HCT116 (cell line): ENCODE measurements at regions not wholly inside any gene's neighbourhood (a gene's known extent, or its start where the extent isn't known, plus 50 kb on each side); places are given as distances from the start of the nearest gene placed in this dataset.

Experiments
- ATAC-seq: fragments of 200-7000 bp; cut with Tn5 transposase; 2 replicates; pipeline ENCODE4 v1.9.1; 2020; ENCODE audit warnings: mild to moderate bottlenecking, moderate library complexity
- BruUV-seq: library from RNA; stranded (reverse); fragments of 400-500 nt; replicated peaks from 2 replicates; lab custom pipeline; 2021; lab: Mats Ljungman, UMichigan
- CTCF ChIA-PET: fragments of 300-600 bp; sonication (Branson Sonifier 250); formaldehyde crosslinking; loops from one replicate; lab custom pipeline; 2021; ENCODE audit warnings: antibody characterized with exemption; lab: Charles Lee
- POLR2A ChIA-PET: fragments of 300-600, 350-600 bp; sonication (Branson Sonifier 250); formaldehyde crosslinking; loops from one replicate; lab custom pipeline; 2021; ENCODE audit warnings: antibody characterized with exemption; lab: Charles Lee
- RAD21 ChIA-PET, 2 experiments: fragments of 300-600 bp; sonication (Branson Sonifier 250); formaldehyde crosslinking; loops; one replicate each; lab custom pipeline; 2023; ENCODE audit warnings: low total read pairs in 2 of 2; ENCODE audit not compliant: uncharacterized antibody in 2 of 2, unreplicated experiment in 2 of 2, low non-redundant PET in 1 of 2; lab: Charles Lee
- DNase-seq: peaks from one replicate; pipeline ENCODE4 v3.0.0-alpha.2; 2010; ENCODE audit warnings: low read depth, low spot score
- H2AFZ ChIP-seq: fragments of 200-600 bp; shearing (Covaris generic), sonication (generic); 2 replicates; pipeline ENCODE4 v1.6.1; 2017; ENCODE audit warnings: low read depth, mixed run types, mixed read lengths, antibody characterized with exemption, low read length; ENCODE audit not compliant: poor library complexity, severe bottlenecking
- H3K27ac ChIP-seq: 2 replicates; pipeline ENCODE4 v1.5.1; 2012; ENCODE audit warnings: low read depth, low read length
- H3K27me3 ChIP-seq: fragments of 200-600 bp; sonication (generic); 2 replicates; pipeline ENCODE4 v1.6.1; 2016; ENCODE audit warnings: mixed run types, low read length, mixed read lengths; ENCODE audit not compliant: insufficient read depth
- H3K36me3 ChIP-seq, 2 experiments: fragments of 200-500 bp in 1 of 2; fragments of 200-600 bp in 1 of 2; sonication (Bioruptor generic) in 1 of 2; sonication (generic) in 1 of 2; 2 replicates each; pipeline versions ENCODE4 v1.5.1 to v1.6.1; 2014 to 2016; ENCODE audit warnings: low read length in 2 of 2, inconsistent platforms in 1 of 2, mixed read lengths in 1 of 2, mixed run types in 1 of 2; ENCODE audit not compliant: insufficient read depth in 2 of 2, control insufficient read depth in 1 of 2
- H3K4me1 ChIP-seq, 2 experiments: fragments of 200-600 bp in 1 of 2; sonication (generic) in 1 of 2; 2 replicates each; pipeline versions ENCODE4 v1.5.1 to v1.6.1; 2012 to 2017; ENCODE audit warnings: low read length in 2 of 2, inconsistent platforms in 1 of 2, mild to moderate bottlenecking in 1 of 2, mixed read lengths in 1 of 2, mixed run types in 1 of 2, moderate library complexity in 1 of 2; ENCODE audit not compliant: insufficient read depth in 2 of 2, control insufficient read depth in 1 of 2
- H3K4me2 ChIP-seq: fragments of 200-600 bp; sonication (generic); 2 replicates; pipeline ENCODE4 v1.6.1; 2017; ENCODE audit warnings: mixed run types, low read length, mixed read lengths
- H3K4me3 ChIP-seq, 2 experiments: fragments of 200-600 bp in 1 of 2; sonication (generic) in 1 of 2; replicated peaks in 1 of 2; 2 replicates each; pipeline ENCODE4 v1.5.1; 2011 to 2016; ENCODE audit warnings: low read length in 2 of 2, control low read depth in 1 of 2, low read depth in 1 of 2, mild to moderate bottlenecking in 1 of 2, mixed read lengths in 1 of 2, mixed run types in 1 of 2
- H3K79me2 ChIP-seq: fragments of 200-600 bp; sonication (generic); 2 replicates; pipeline ENCODE4 v1.6.1; 2017; ENCODE audit warnings: mild to moderate bottlenecking, mixed run types, low read length, moderate library complexity, mixed read lengths; ENCODE audit not compliant: insufficient read depth
- H3K9ac ChIP-seq: fragments of 200-600 bp; sonication (generic); 2 replicates; pipeline ENCODE4 v1.6.1; 2016; ENCODE audit warnings: low read length, mixed read lengths
- H3K9me2 ChIP-seq: fragments of 200-600 bp; sonication (generic), shearing (Covaris generic); 2 replicates; pipeline ENCODE4 v1.6.1; 2017; ENCODE audit warnings: mixed run types, mild to moderate bottlenecking, moderate library complexity; ENCODE audit not compliant: insufficient read depth
- H3K9me3 ChIP-seq, 2 experiments: fragments of 200-500 bp in 1 of 2; fragments of 200-600 bp in 1 of 2; sonication (Bioruptor generic) in 1 of 2; sonication (generic) in 1 of 2; 2 replicates each; pipeline ENCODE4 v1.6.1; 2014 to 2017; ENCODE audit warnings: low read length in 2 of 2, mixed read lengths in 2 of 2, inconsistent platforms in 1 of 2, low read depth in 1 of 2, mild to moderate bottlenecking in 1 of 2, mixed run types in 1 of 2, moderate library complexity in 1 of 2; ENCODE audit not compliant: control insufficient read depth in 1 of 2, insufficient read depth in 1 of 2
- H4K20me1 ChIP-seq: fragments of 200-600 bp; sonication (generic), shearing (Covaris generic); 2 replicates; pipeline ENCODE4 v1.6.1; 2017; ENCODE audit warnings: mixed run types, mild to moderate bottlenecking, moderate library complexity; ENCODE audit not compliant: insufficient read depth
- CEBPB ChIP-seq: IDR thresholded peaks from 2 replicates; pipeline ENCODE4 v1.6.1; 2012; ENCODE audit warnings: low read depth
- EGR1 ChIP-seq: IDR thresholded peaks from 2 replicates; pipeline ENCODE4 v1.6.1; 2012; ENCODE audit warnings: low read depth
- ELF1 ChIP-seq: IDR thresholded peaks from 2 replicates; pipeline ENCODE4 v1.6.1; 2012; ENCODE audit warnings: low read depth, borderline replicate concordance
- EZH2 ChIP-seq: fragments of 200-600 bp; sonication (generic); IDR thresholded peaks from 2 replicates; pipeline ENCODE4 v1.6.1; 2017; ENCODE audit warnings: antibody characterized with exemption, mixed run types
- EZH2phosphoT487 ChIP-seq: fragments of 200-600 bp; IDR thresholded peaks from 2 replicates; pipeline ENCODE4 v1.6.1; 2018; ENCODE audit warnings: antibody characterized with exemption, borderline replicate concordance
- FOSL1 ChIP-seq: IDR thresholded peaks from 2 replicates; pipeline ENCODE4 v1.6.1; 2012; ENCODE audit warnings: low read depth
- JUND ChIP-seq: IDR thresholded peaks from 2 replicates; pipeline ENCODE4 v1.6.1; 2012
- RAD21 ChIP-seq: IDR thresholded peaks from 2 replicates; pipeline ENCODE4 v1.6.1; 2012; ENCODE audit warnings: low read depth, mild to moderate bottlenecking
- SRF ChIP-seq: IDR thresholded peaks from 2 replicates; pipeline ENCODE4 v1.6.1; 2012; ENCODE audit warnings: low read depth
- YY1 ChIP-seq: IDR thresholded peaks from 2 replicates; pipeline ENCODE4 v1.6.1; 2011; ENCODE audit warnings: low read length, low read depth, moderate library complexity, mild to moderate bottlenecking; ENCODE audit not compliant: insufficient replicate concordance; ENCODE audit errors: extremely low read depth
- intact Hi-C: fragments of 100-400 bp; cut with micrococcal nuclease; formaldehyde crosslinking; loops from 2 replicates; pipeline ENCODE4 v1.10.0; 2022
- TF ChIP-seq, protein P1 (sequence below): IDR thresholded peaks from 2 replicates; pipeline ENCODE4 v1.6.1; 2012; ENCODE audit warnings: low read depth
- TF ChIP-seq, protein P2 (sequence below), 3 experiments: fragments of 200-600 bp in 1 of 3; sonication (generic) in 1 of 3; IDR thresholded peaks in 2 of 3; conservative IDR thresholded peaks in 1 of 3; 2 replicates each; pipeline ENCODE4 v1.5.1; 2012 to 2017; ENCODE audit warnings: low read depth in 2 of 3, low read length in 2 of 3, antibody characterized with exemption in 1 of 3, borderline replicate concordance in 1 of 3, control low read depth in 1 of 3, mild to moderate bottlenecking in 1 of 3, mixed read lengths in 1 of 3, mixed run types in 1 of 3, moderate library complexity in 1 of 3; ENCODE audit not compliant: insufficient read depth in 1 of 3
- TF ChIP-seq, protein P3 (sequence below): IDR thresholded peaks from 2 replicates; pipeline ENCODE4 v1.6.1; 2012

DNA sequence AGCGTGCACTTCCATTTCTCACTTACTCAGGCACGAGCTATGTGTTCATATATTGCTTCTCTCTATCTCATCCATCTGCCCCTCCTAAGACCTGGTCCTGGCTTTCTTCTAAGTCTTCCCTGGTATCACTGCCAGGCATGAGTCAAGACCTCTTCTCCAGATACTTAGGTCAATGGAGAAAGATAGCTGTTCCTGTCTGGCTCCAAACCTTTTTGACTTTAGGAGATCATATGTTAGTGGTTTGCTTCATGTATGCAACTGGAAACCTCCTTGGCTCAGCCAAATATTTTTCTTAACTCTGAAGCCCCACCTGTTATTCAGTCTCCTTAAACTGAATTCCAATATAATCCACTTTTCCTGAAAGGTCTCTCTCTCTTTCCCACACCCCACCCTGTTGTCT lies 211.6 kb upstream of the PTBP2 start (continued):
- no peak for TF ChIP-seq EGR1
- TF ChIP-seq FOSL1, result no peak
- TF ChIP-seq SRF, result no peak
- no peak for TF ChIP-seq RAD21
- TF ChIP-seq JUND, result no peak
- TF ChIP-seq, protein P1, sequence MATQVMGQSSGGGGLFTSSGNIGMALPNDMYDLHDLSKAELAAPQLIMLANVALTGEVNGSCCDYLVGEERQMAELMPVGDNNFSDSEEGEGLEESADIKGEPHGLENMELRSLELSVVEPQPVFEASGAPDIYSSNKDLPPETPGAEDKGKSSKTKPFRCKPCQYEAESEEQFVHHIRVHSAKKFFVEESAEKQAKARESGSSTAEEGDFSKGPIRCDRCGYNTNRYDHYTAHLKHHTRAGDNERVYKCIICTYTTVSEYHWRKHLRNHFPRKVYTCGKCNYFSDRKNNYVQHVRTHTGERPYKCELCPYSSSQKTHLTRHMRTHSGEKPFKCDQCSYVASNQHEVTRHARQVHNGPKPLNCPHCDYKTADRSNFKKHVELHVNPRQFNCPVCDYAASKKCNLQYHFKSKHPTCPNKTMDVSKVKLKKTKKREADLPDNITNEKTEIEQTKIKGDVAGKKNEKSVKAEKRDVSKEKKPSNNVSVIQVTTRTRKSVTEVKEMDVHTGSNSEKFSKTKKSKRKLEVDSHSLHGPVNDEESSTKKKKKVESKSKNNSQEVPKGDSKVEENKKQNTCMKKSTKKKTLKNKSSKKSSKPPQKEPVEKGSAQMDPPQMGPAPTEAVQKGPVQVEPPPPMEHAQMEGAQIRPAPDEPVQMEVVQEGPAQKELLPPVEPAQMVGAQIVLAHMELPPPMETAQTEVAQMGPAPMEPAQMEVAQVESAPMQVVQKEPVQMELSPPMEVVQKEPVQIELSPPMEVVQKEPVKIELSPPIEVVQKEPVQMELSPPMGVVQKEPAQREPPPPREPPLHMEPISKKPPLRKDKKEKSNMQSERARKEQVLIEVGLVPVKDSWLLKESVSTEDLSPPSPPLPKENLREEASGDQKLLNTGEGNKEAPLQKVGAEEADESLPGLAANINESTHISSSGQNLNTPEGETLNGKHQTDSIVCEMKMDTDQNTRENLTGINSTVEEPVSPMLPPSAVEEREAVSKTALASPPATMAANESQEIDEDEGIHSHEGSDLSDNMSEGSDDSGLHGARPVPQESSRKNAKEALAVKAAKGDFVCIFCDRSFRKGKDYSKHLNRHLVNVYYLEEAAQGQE, result no peak
- TF ChIP-seq, all 23 proteins: peak for 0

DNA sequence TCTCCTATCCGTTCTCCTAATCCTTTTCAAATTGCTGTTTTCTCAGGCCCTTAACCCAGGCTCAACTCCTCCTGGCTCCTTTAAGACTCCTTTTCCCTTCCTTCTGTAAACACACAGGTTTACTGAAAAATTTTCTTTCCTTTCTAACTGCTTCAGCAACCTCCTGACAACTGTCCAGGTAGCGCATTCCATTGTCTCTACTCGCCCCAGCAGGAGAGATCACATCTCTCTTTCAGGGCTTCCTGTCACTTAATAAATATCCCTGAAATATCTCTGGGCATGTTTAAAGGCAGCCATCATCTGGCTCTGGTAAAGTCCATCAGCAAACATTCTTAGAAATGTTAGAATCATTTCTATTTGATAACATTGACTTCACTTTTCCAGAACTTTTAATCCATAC lies 211.2 kb upstream of the PTBP2 start:
- Histone ChIP-seq H3K36me3 (no peaks in the 10 kb centered on the region), H3K27ac (no peak overlapping the region), H3K4me3 (no peak overlapping the region), H3K79me2 (no peaks in the 10 kb centered on the region), H3K9ac (no peak overlapping the region), H4K20me1 (no peaks in the 10 kb centered on the region), H3K9me3 (no peaks in the 10 kb centered on the region), H2AFZ (no peak overlapping the region), H3K27me3 (no peaks in the 10 kb centered on the region), H3K4me2 (no peak overlapping the region), H3K4me1 (no peaks in the 10 kb centered on the region), H3K9me2 (no peaks in the 10 kb centered on the region)
- POLR2A ChIA-PET, result no interaction called here
- intact Hi-C loops, result no loop called here
- DNase-seq (no peak), ATAC-seq (no peak)
- TF ChIP-seq, protein P1, result no peak
- no peak for TF ChIP-seq YY1
- TF ChIP-seq ELF1, result no peak
- TF ChIP-seq CEBPB, result no peak
- TF ChIP-seq EZH2, result no peak
- TF ChIP-seq EGR1, result no peak
- TF ChIP-seq EZH2phosphoT487, result no peak
- TF ChIP-seq, protein P2, sequence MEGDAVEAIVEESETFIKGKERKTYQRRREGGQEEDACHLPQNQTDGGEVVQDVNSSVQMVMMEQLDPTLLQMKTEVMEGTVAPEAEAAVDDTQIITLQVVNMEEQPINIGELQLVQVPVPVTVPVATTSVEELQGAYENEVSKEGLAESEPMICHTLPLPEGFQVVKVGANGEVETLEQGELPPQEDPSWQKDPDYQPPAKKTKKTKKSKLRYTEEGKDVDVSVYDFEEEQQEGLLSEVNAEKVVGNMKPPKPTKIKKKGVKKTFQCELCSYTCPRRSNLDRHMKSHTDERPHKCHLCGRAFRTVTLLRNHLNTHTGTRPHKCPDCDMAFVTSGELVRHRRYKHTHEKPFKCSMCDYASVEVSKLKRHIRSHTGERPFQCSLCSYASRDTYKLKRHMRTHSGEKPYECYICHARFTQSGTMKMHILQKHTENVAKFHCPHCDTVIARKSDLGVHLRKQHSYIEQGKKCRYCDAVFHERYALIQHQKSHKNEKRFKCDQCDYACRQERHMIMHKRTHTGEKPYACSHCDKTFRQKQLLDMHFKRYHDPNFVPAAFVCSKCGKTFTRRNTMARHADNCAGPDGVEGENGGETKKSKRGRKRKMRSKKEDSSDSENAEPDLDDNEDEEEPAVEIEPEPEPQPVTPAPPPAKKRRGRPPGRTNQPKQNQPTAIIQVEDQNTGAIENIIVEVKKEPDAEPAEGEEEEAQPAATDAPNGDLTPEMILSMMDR (IDR thresholded peaks at IDR 0.05 in 2 of 3, conservative IDR thresholded peaks at IDR 0.05 in 1 of 3; ENCODE audit: borderline replicate concordance in 1 of 3, insufficient read depth in 1 of 3, low read depth in 2 of 3, low read length in 2 of 3), result no peak
- TF ChIP-seq, protein P3, sequence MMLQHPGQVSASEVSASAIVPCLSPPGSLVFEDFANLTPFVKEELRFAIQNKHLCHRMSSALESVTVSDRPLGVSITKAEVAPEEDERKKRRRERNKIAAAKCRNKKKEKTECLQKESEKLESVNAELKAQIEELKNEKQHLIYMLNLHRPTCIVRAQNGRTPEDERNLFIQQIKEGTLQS, result no peak
- BruUV-seq, result no TSS peak
- RAD21 ChIA-PET, result no interaction called here
- CTCF ChIA-PET, result no interaction called here
